Calu3 (cell line): ENCODE measurements at regions not wholly inside any gene's neighbourhood (a gene's known extent, or its start where the extent isn't known, plus 50 kb on each side); places are given as distances from the start of the nearest gene placed in this dataset.

Experiments
- BruUV-seq: library from RNA; stranded (reverse); fragments of 400-500 nt; replicated peaks from 2 replicates; lab custom pipeline; 2021; lab: Mats Ljungman, UMichigan
- CTCF ChIA-PET: fragments of 300-600 bp; sonication (Branson Sonifier 250); formaldehyde crosslinking; loops from one replicate; lab custom pipeline; 2022; ENCODE audit warnings: antibody characterized with exemption; lab: Charles Lee
- DNase-seq: peaks from one replicate; pipeline ENCODE4 v3.0.0; 2022
- H3K27ac Mint-ChIP-seq: one replicate; pipeline ENCODE4 v1.8.0; 2022; ENCODE audit warnings: mixed read lengths; ENCODE audit not compliant: unreplicated experiment
- H3K27me3 Mint-ChIP-seq: one replicate; pipeline ENCODE4 v1.8.0; 2022; ENCODE audit warnings: mixed read lengths; ENCODE audit not compliant: unreplicated experiment
- H3K36me3 Mint-ChIP-seq: one replicate; pipeline ENCODE4 v1.8.0; 2022; ENCODE audit warnings: mild to moderate bottlenecking, moderate library complexity, mixed read lengths; ENCODE audit not compliant: insufficient read depth, unreplicated experiment
- H3K4me1 Mint-ChIP-seq: one replicate; pipeline ENCODE4 v1.8.0; 2022; ENCODE audit warnings: mild to moderate bottlenecking, low read depth, mixed read lengths; ENCODE audit not compliant: unreplicated experiment
- H3K4me3 Mint-ChIP-seq: one replicate; pipeline ENCODE4 v1.8.0; 2022; ENCODE audit warnings: mild to moderate bottlenecking, low read depth, moderate library complexity, mixed read lengths; ENCODE audit not compliant: unreplicated experiment
- H3K9me3 Mint-ChIP-seq: one replicate; pipeline ENCODE4 v1.8.0; 2022; ENCODE audit warnings: low read depth, mixed read lengths; ENCODE audit not compliant: unreplicated experiment
- CTCF ChIP-seq: fragments of 200-600 bp; IDR thresholded peaks from one replicate; pipeline ENCODE4 v1.8.0; 2022; ENCODE audit warnings: antibody characterized with exemption; ENCODE audit not compliant: unreplicated experiment
- intact Hi-C: fragments of 100-400 bp; cut with micrococcal nuclease; formaldehyde crosslinking; loops from one replicate; pipeline ENCODE4 v1.10.0; 2022; ENCODE audit not compliant: unreplicated experiment

DNA sequence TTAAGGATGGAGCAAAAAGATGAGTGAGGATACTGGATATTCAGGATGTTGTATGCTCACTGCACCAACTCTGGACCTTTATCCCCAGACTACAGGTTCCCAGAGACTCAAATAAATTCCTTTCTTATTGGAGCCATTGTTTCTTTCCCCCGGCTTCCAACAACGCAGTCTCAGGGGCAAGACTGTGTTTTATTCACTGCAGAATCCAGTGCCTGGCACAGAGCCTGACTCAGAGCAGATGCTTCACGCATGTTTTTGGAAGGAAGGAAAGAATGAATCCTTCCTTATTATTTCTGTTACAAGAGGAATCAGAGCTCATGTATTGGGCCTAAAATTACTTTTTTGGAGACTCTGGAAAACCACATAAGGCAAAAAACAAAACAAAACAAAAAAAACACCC is 96.0 kb upstream of the VGLL4 start:
- no peaks in the 10 kb centered on the region for H3K9me3 Mint-ChIP-seq
- no peak overlapping the region for H3K4me3 Mint-ChIP-seq
- no peak for DNase-seq
- peaks cover 17% of the 10 kb centered on the region for H3K27me3 Mint-ChIP-seq
- no peak for TF ChIP-seq CTCF
- peaks cover 11% of the 10 kb centered on the region for H3K4me1 Mint-ChIP-seq
- no peaks in the 10 kb centered on the region for H3K36me3 Mint-ChIP-seq
- BruUV-seq, result no TSS peak
- intact Hi-C loops, result no loop called here
- CTCF ChIA-PET, result no interaction called here
- no peak overlapping the region for H3K27ac Mint-ChIP-seq

DNA sequence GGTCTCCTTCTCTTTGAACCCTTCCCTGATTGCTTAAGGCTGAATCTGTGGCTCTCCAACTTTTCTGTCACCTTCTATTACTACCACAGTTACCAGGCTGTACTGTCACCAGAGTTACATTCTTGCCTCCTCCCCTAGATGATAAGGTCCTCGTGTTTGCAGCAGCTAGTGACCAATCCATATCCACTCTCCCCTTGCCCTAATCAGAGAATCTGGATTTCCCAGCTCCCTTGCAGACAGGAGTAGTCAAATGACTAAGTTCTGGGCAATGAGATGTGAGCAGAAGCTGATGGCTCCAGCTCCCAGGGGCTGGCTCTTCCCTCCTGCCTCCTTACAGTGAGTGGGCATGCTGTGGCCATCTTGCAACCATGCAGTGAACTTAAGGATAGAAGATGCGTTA is 95.4 kb upstream of the VGLL4 start:
- no peak overlapping the region for H3K4me3 Mint-ChIP-seq
- peaks cover 11% of the 10 kb centered on the region for H3K4me1 Mint-ChIP-seq
- intact Hi-C loops, result no loop called here
- no peak overlapping the region for H3K27ac Mint-ChIP-seq
- no peak for DNase-seq
- no peak for TF ChIP-seq CTCF
- CTCF ChIA-PET, result no interaction called here
- BruUV-seq, result no TSS peak
- H3K36me3 Mint-ChIP-seq, result no peaks in the 10 kb centered on the region
- no peaks in the 10 kb centered on the region for H3K9me3 Mint-ChIP-seq
- peaks cover 17% of the 10 kb centered on the region for H3K27me3 Mint-ChIP-seq

GRCh38 chr3:11737742-11738141 is 94.0 kb upstream of the VGLL4 start:
- intact Hi-C loops, result no loop called here
- no peaks in the 10 kb centered on the region for H3K36me3 Mint-ChIP-seq
- no peak for DNase-seq

GRCh38 chr3:11736136-11736833 is 92.6 kb upstream of the VGLL4 start:
- Mint-ChIP-seq H3K27me3 (peaks cover 17% of the 10 kb centered on the region), H3K36me3 (no peaks in the 10 kb centered on the region), H3K4me1 (peaks cover 11% of the 10 kb centered on the region), H3K4me3 (no peak overlapping the region), H3K27ac (no peak overlapping the region), H3K9me3 (no peaks in the 10 kb centered on the region)
- intact Hi-C loops, result no loop called here
- BruUV-seq, result no TSS peak
- TF ChIP-seq CTCF, result no peak
- DNase-seq, result no peak
- CTCF ChIA-PET, result no interaction called here

More at GRCh38 chr3:11737742-11738141, 94.0 kb upstream of the VGLL4 start:
- Mint-ChIP-seq H3K27ac (no peak overlapping the region), H3K27me3 (peaks cover 17% of the 10 kb centered on the region), H3K4me1 (peaks cover 11% of the 10 kb centered on the region), H3K4me3 (no peak overlapping the region), H3K9me3 (no peaks in the 10 kb centered on the region)
- BruUV-seq, result no TSS peak
- CTCF ChIA-PET, result no interaction called here
- TF ChIP-seq CTCF, result no peak
